GM12864 (cell line): ENCODE measurements at regions not wholly inside any gene's neighbourhood (a gene's known extent, or its start where the extent isn't known, plus 50 kb on each side); places are given as distances from the start of the nearest gene placed in this dataset.

Source experiments
- DNase-seq: peaks from one replicate; pipeline ENCODE4 v3.0.0-alpha.2; 2011; ENCODE audit warnings: low read depth
- H3K4me3 ChIP-seq: 2 replicates; pipeline ENCODE4 v1.5.1; 2011; ENCODE audit warnings: mild to moderate bottlenecking, low read depth, low read length, control low read depth
- TF ChIP-seq, protein P1 (sequence below): IDR thresholded peaks from 2 replicates; pipeline ENCODE4 v1.5.1; 2011; ENCODE audit warnings: low read depth, mild to moderate bottlenecking, moderate library complexity, low read length, control low read depth, inconsistent platforms; ENCODE audit errors: missing control alignments

- no peak for DNase-seq
- no peak overlapping the region for H3K4me3 ChIP-seq
Observed at GRCh38 chr14:71695611-71696350, 236.4 kb upstream of the RGS6 start.

GRCh38 chr14:71698027-71698426 lies 234.2 kb upstream of the RGS6 start:
- TF ChIP-seq, protein P1, sequence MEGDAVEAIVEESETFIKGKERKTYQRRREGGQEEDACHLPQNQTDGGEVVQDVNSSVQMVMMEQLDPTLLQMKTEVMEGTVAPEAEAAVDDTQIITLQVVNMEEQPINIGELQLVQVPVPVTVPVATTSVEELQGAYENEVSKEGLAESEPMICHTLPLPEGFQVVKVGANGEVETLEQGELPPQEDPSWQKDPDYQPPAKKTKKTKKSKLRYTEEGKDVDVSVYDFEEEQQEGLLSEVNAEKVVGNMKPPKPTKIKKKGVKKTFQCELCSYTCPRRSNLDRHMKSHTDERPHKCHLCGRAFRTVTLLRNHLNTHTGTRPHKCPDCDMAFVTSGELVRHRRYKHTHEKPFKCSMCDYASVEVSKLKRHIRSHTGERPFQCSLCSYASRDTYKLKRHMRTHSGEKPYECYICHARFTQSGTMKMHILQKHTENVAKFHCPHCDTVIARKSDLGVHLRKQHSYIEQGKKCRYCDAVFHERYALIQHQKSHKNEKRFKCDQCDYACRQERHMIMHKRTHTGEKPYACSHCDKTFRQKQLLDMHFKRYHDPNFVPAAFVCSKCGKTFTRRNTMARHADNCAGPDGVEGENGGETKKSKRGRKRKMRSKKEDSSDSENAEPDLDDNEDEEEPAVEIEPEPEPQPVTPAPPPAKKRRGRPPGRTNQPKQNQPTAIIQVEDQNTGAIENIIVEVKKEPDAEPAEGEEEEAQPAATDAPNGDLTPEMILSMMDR = no peak
- DNase-seq = no peak
- H3K4me3 ChIP-seq = no peak overlapping the region

More at GRCh38 chr14:71695611-71696350, 236.4 kb upstream of the RGS6 start:
- TF ChIP-seq, protein P1 = no peak

DNA sequence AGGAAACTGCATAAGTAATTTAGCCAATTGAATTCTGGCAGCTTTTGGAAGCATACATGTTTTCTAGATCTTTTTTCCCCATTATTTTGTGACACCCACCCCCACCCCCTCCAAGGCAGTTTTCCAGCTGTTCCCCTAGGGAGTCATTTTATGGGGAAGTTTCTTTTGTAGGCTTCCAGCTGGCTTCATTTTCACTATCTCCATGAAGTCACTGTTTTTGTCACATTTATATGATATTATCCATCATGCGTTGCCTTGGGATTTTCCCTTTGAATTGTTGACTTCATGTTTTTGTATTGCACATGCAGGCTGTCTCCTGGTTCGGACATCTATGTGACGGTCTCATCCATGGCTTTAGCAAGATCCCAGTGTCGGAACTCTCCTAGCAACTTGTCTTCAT lies 233.6 kb upstream of the RGS6 start:
- H3K4me3 ChIP-seq = no peak overlapping the region
- TF ChIP-seq, protein P1 = no peak
- no peak for DNase-seq

- TF ChIP-seq, protein P1 = no peak
- no peak for DNase-seq
- H3K4me3 ChIP-seq = no peak overlapping the region
Observed at GRCh38 chr14:71701990-71702389, 230.2 kb upstream of the RGS6 start.

DNA sequence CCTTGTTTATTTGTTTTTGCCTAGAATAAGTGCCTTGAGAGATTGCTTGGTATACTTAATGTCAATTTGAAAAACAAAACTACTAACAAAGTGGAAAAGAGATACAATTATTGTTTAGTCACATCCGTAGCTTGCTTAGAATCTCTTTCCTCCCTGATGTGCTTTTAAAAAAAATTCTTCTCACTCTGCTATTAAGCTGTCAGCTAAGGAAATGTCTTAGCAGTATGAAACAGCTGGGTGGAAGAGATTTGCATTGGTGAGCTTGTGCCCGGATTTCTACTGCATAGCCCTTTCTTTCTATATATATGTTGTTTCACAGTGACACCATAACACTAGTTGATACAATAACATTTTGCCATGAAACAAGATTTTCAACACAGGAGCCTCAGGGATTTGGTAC lies 229.4 kb upstream of the RGS6 start:
- no peak for DNase-seq
- TF ChIP-seq, protein P1 = no peak
- H3K4me3 ChIP-seq = no peak overlapping the region

- no peak for DNase-seq
- TF ChIP-seq, protein P1 = no peak
- H3K4me3 ChIP-seq = no peak overlapping the region
Observed at GRCh38 chr14:71703477-71703876, 228.8 kb upstream of the RGS6 start.

- TF ChIP-seq, protein P1 = no peak
- H3K4me3 ChIP-seq = no peak overlapping the region
- no peak for DNase-seq
Observed at GRCh38 chr14:71704210-71704609, 228.0 kb upstream of the RGS6 start.
